ENCODE measurements at regions not wholly inside any gene's neighbourhood (a gene's known extent, or its start where the extent isn't known, plus 50 kb on each side); places are given as distances from the start of the nearest gene placed in this dataset.

GRCh38 chr2:6506361-6506794 lies 359.3 kb downstream of the CMPK2 start:
- CTCF ChIA-PET: interaction anchor here (1.5 kb wide), 1 partner anchor 19 kb away, joined by 6 read pairs; no protein-coding TSS in a partner anchor
- no peak for DNase-seq
- Histone ChIP-seq H3K4me3 (ENCODE audit: low read depth in 2 of 2, low read length in 1 of 2) (no peak overlapping the region), H3K9ac (no peak overlapping the region), H3F3A (replicated peaks; ENCODE audit: insufficient read depth) (no peaks in the 10 kb centered on the region), H3K9me3 (no peaks in the 10 kb centered on the region), H2AFZ (ENCODE audit: low read depth) (no peak overlapping the region), H4K20me1 (ENCODE audit: insufficient read depth) (no peaks in the 10 kb centered on the region), H3K9me2 (no peaks in the 10 kb centered on the region), H3K4me2 (no peak overlapping the region), H3K4me1 (ENCODE audit: control insufficient read depth in 1 of 2, insufficient read depth in 2 of 2, low read depth in 1 of 2, low read length in 1 of 2) (peaks cover 5 to 21% of the 10 kb centered on the region in 2 experiments; a peak in 2 of 4 replicates), H3K36me3 (replicated peaks in 1 of 2; ENCODE audit: control insufficient read depth in 1 of 2, insufficient read depth in 2 of 2, low read length in 1 of 2) (no peaks in the 10 kb centered on the region), H3K27me3 (ENCODE audit: insufficient read depth) (no peaks in the 10 kb centered on the region), H3K79me2 (ENCODE audit: insufficient read depth) (no peaks in the 10 kb centered on the region), H3K27ac (ENCODE audit: low read depth in 2 of 2, low read length in 1 of 2) (no peak overlapping the region; a peak in 1 of 4 replicates)
- 9% methylated on average over 6 of the region's 6 CpGs for WGBS (ENCODE audit: low lambda C conversion rate)
- POLR2A ChIA-PET: no interaction called here
- TF ChIP-seq EP300 (IDR thresholded peaks at IDR 0.05; ENCODE audit: borderline replicate concordance in 1 of 2, low read depth in 1 of 2, low read length in 1 of 2) (0 out of 4 replicates have a peak, but pooled peaks of 1 of the 2 experiments have one; percentile 24), FOSL2 (IDR thresholded peaks at IDR 0.05; ENCODE audit: borderline replicate concordance, low read depth) (no peak), RXRA (IDR thresholded peaks at IDR 0.05; ENCODE audit: borderline replicate concordance, low read depth) (no peak), RCOR1 (IDR thresholded peaks at IDR 0.05; ENCODE audit: low read length) (0 out of 2 replicates have a peak, but pooled peaks have one; percentile 5), RFX5 (IDR thresholded peaks at IDR 0.05; ENCODE audit: low read length) (no peak), YY1 (IDR thresholded peaks at IDR 0.05; ENCODE audit: low read depth) (no peak), CHD2 (IDR thresholded peaks at IDR 0.05; ENCODE audit: low read length, partially characterized antibody) (no peak), EZH2phosphoT487 (IDR thresholded peaks at IDR 0.05; ENCODE audit: borderline replicate concordance, low read depth) (no peak), JUND (IDR thresholded peaks at IDR 0.05) (no peak)

GRCh38 chr2:6506859-6507258 lies 358.8 kb downstream of the CMPK2 start:
- TF ChIP-seq ELF1 (IDR thresholded peaks at IDR 0.05) (no peak), FOXM1 (IDR thresholded peaks at IDR 0.05; ENCODE audit: low read depth) (no peak), USF2 (IDR thresholded peaks at IDR 0.05; ENCODE audit: borderline replicate concordance, low read depth, low read length) (no peak), MXI1 (IDR thresholded peaks at IDR 0.05; ENCODE audit: low read depth, low read length) (no peak), CHD2 (IDR thresholded peaks at IDR 0.05; ENCODE audit: low read length, partially characterized antibody) (no peak), POLR2AphosphoS5 (IDR thresholded peaks at IDR 0.05; ENCODE audit: low read depth, low read length) (no peak), CTCF (IDR thresholded peaks at IDR 0.05) (no peak), FOSL2 (IDR thresholded peaks at IDR 0.05; ENCODE audit: borderline replicate concordance, low read depth) (no peak), TCF12 (IDR thresholded peaks at IDR 0.05) (no peak), NRF1 (IDR thresholded peaks at IDR 0.05; ENCODE audit: low read depth, low read length) (no peak), RFX5 (IDR thresholded peaks at IDR 0.05; ENCODE audit: low read length) (no peak), EZH2phosphoT487 (IDR thresholded peaks at IDR 0.05; ENCODE audit: borderline replicate concordance, low read depth) (no peak)
- Histone ChIP-seq H3K27me3 (ENCODE audit: insufficient read depth) (no peaks in the 10 kb centered on the region), H3K4me2 (no peak overlapping the region), H3F3A (replicated peaks; ENCODE audit: insufficient read depth) (no peaks in the 10 kb centered on the region), H4K20me1 (ENCODE audit: insufficient read depth) (no peaks in the 10 kb centered on the region), H2AFZ (ENCODE audit: low read depth) (no peak overlapping the region), H3K27ac (ENCODE audit: low read depth in 2 of 2, low read length in 1 of 2) (no peak overlapping the region; a peak in 1 of 4 replicates), H3K4me3 (ENCODE audit: low read depth in 2 of 2, low read length in 1 of 2) (no peak overlapping the region), H3K36me3 (replicated peaks in 1 of 2; ENCODE audit: control insufficient read depth in 1 of 2, insufficient read depth in 2 of 2, low read length in 1 of 2) (no peaks in the 10 kb centered on the region), H3K9me3 (no peaks in the 10 kb centered on the region), H3K79me2 (ENCODE audit: insufficient read depth) (no peaks in the 10 kb centered on the region), H3K9ac (no peak overlapping the region), H3K4me1 (ENCODE audit: control insufficient read depth in 1 of 2, insufficient read depth in 2 of 2, low read depth in 1 of 2, low read length in 1 of 2) (peaks cover 5 to 21% of the 10 kb centered on the region in 2 experiments; a peak in 2 of 4 replicates), H3K9me2 (no peaks in the 10 kb centered on the region)
- 44% methylated on average over 6 of the region's 6 CpGs for WGBS (ENCODE audit: low lambda C conversion rate)
- no peak for DNase-seq
- ChIA-PET CTCF (interaction anchor here (1.5 kb wide), 1 partner anchor 18 kb away, joined by 6 read pairs; no protein-coding TSS in a partner anchor), POLR2A (no interaction called here)

Data from SK-N-SH (cell line).